Neuronal stem cell (in vitro differentiated cells): ENCODE measurements at regions not wholly inside any gene's neighbourhood (a gene's known extent, or its start where the extent isn't known, plus 50 kb on each side); places are given as distances from the start of the nearest gene placed in this dataset.
"Not testable (repeated sequence)": the region's sequence is repeated elsewhere in the genome, so short reads cannot be mapped to it uniquely, and the experiment has no call there.

Source experiments
- DNase-seq: peaks from one replicate; pipeline ENCODE4 v3.0.0-alpha.2; 2013; ENCODE audit warnings: low spot score
- H2AFZ ChIP-seq: one replicate; pipeline ENCODE4 v1.6.1; 2013; ENCODE audit warnings: mild to moderate bottlenecking, low read length, inconsistent platforms
- H2AK5ac ChIP-seq: 2 replicates; pipeline ENCODE4 v1.6.1; 2013; ENCODE audit warnings: low read depth, mild to moderate bottlenecking, inconsistent platforms, low read length, moderate library complexity, mixed read lengths
- H2BK120ac ChIP-seq: 2 replicates; pipeline ENCODE4 v1.6.1; 2013; ENCODE audit warnings: low read depth, mild to moderate bottlenecking, inconsistent platforms, low read length, moderate library complexity, mixed read lengths
- H2BK12ac ChIP-seq: one replicate; pipeline ENCODE4 v1.6.1; 2013; ENCODE audit warnings: low read length, inconsistent platforms
- H2BK15ac ChIP-seq: 2 replicates; pipeline ENCODE4 v1.6.1; 2013; ENCODE audit warnings: mild to moderate bottlenecking, low read length, inconsistent platforms, mixed read lengths
- H2BK5ac ChIP-seq: one replicate; pipeline ENCODE4 v1.6.1; 2013; ENCODE audit warnings: inconsistent platforms, mild to moderate bottlenecking, low read length, moderate library complexity
- H3K14ac ChIP-seq: one replicate; pipeline ENCODE4 v1.6.1; 2013; ENCODE audit warnings: low read length, inconsistent platforms
- H3K18ac ChIP-seq: 2 replicates; pipeline ENCODE4 v1.6.1; 2013; ENCODE audit warnings: low read length, inconsistent platforms
- H3K23ac ChIP-seq: 2 replicates; pipeline ENCODE4 v1.6.1; 2013; ENCODE audit warnings: low read depth, mild to moderate bottlenecking, mixed read lengths, low read length, inconsistent platforms; ENCODE audit not compliant: poor library complexity
- H3K27ac ChIP-seq: replicated peaks from 3 replicates; pipeline ENCODE4 v1.5.1; 2013; ENCODE audit warnings: low read length, inconsistent platforms
- H3K27me3 ChIP-seq, 3 experiments: 2 replicates each; pipeline ENCODE4 v1.6.1; 2013; ENCODE audit warnings: low read length in 3 of 3, mild to moderate bottlenecking in 2 of 3, inconsistent platforms in 1 of 3, low read depth in 1 of 3, mixed read lengths in 1 of 3, moderate library complexity in 1 of 3; ENCODE audit not compliant: control insufficient read depth in 3 of 3, insufficient read depth in 3 of 3
- H3K36me3 ChIP-seq, 2 donors: replicated peaks in 1 of 2; 2 replicates each; pipeline ENCODE4 v1.6.1; 2013; ENCODE audit warnings: low read length in 2 of 2; ENCODE audit not compliant: control insufficient read depth in 2 of 2, insufficient read depth in 2 of 2
- H3K4ac ChIP-seq: 2 replicates; pipeline ENCODE4 v1.6.1; 2013; ENCODE audit warnings: inconsistent platforms, mild to moderate bottlenecking, low read length, moderate library complexity
- H3K4me1 ChIP-seq, 2 donors: 1 replicate in 1 of 2; 2 replicates in 1 of 2; pipeline ENCODE4 v1.6.1; 2013; ENCODE audit warnings: low read length in 2 of 2, low read depth in 1 of 2; ENCODE audit not compliant: control insufficient read depth in 2 of 2, insufficient read depth in 1 of 2
- H3K4me2 ChIP-seq: one replicate; pipeline ENCODE4 v1.6.1; 2013; ENCODE audit warnings: mild to moderate bottlenecking, low read length, inconsistent platforms; ENCODE audit not compliant: insufficient read depth, poor library complexity, severe bottlenecking
- H3K4me3 ChIP-seq, 2 donors: 2 replicates each; pipeline ENCODE4 v1.5.1; 2013; ENCODE audit warnings: low read length in 2 of 2, mild to moderate bottlenecking in 2 of 2, inconsistent platforms in 1 of 2, moderate library complexity in 1 of 2
- H3K79me1 ChIP-seq: one replicate; pipeline ENCODE4 v1.6.1; 2013; ENCODE audit warnings: low read depth, mild to moderate bottlenecking, inconsistent platforms, low read length, moderate library complexity
- H3K9ac ChIP-seq: one replicate; pipeline ENCODE4 v1.6.1; 2013; ENCODE audit warnings: mild to moderate bottlenecking, low read depth, low read length, inconsistent platforms; ENCODE audit not compliant: poor library complexity
- H3K9me3 ChIP-seq, 2 donors: replicated peaks in 1 of 2; 2 replicates each; pipeline versions ENCODE3 to v1.6.1; 2013; ENCODE audit warnings: low read length in 2 of 2, mild to moderate bottlenecking in 2 of 2, inconsistent platforms in 1 of 2, low read depth in 1 of 2, mixed read lengths in 1 of 2, moderate library complexity in 1 of 2; ENCODE audit not compliant: control insufficient read depth in 2 of 2, insufficient read depth in 1 of 2
- H4K8ac ChIP-seq: one replicate; pipeline ENCODE4 v1.6.1; 2013; ENCODE audit warnings: low read depth, mild to moderate bottlenecking, inconsistent platforms, low read length, moderate library complexity
- H4K91ac ChIP-seq: one replicate; pipeline ENCODE4 v1.6.1; 2013; ENCODE audit warnings: low read length, low read depth, mild to moderate bottlenecking, inconsistent platforms; ENCODE audit not compliant: poor library complexity
- WGBS, 2 donors: extraction: QIAGEN DNeasy Blood & Tissue Kit; methylation state at CpG; one replicate each; pipeline ENCODE4 v1.1.7; 2013; ENCODE audit warnings: missing lambda C conversion rate in 2 of 2, mixed read lengths in 1 of 2; ENCODE audit not compliant: insufficient read length in 2 of 2, insufficient replicate concordance in 1 of 2; ENCODE audit errors: extremely low coverage in 2 of 2; 5-methylcytosine and 5-hydroxymethylcytosine counted together

GRCh38 chr9:41047792-41048191, 80.7 kb downstream of the FOXD4L6 start:
- not testable (repeated sequence) for H4K8ac ChIP-seq, H2BK5ac ChIP-seq, H3K4ac ChIP-seq, H4K91ac ChIP-seq, H3K27me3 ChIP-seq, H2BK15ac ChIP-seq, H3K9me3 ChIP-seq, H2AK5ac ChIP-seq, H2AFZ ChIP-seq, H3K36me3 ChIP-seq, DNase-seq, H3K9ac ChIP-seq, H3K23ac ChIP-seq, H3K18ac ChIP-seq, H3K27ac ChIP-seq, H3K14ac ChIP-seq, H2BK12ac ChIP-seq, H3K4me2 ChIP-seq, H3K79me1 ChIP-seq, H2BK120ac ChIP-seq, H3K4me1 ChIP-seq, H3K4me3 ChIP-seq

DNA sequence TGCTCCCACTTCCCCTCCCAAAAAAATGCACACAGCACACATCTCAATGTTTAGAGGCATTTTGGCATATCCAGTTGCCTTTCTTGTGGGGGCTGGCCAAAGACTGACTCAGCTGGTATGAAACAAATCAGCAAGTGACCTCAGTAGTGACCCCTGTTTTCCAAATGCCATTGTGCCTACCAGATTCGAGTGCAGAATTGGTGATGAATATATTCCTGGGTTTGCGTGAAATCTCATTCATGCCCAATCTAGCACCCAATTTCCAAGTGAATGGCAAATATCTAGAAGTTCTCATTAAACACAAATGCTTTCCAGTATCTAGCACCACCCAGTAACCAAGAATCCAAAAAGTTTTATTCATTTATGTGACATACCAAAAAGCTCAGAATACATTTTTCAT, 83.6 kb downstream of the FOXD4L6 start:
- no CpG with 5 or more reads among the region's 2 CpGs for WGBS, 2 donors
- not testable (repeated sequence) for DNase-seq, H3K9me3 ChIP-seq, H3K18ac ChIP-seq, H2BK15ac ChIP-seq, H3K23ac ChIP-seq, H3K79me1 ChIP-seq, H2AK5ac ChIP-seq, H3K27me3 ChIP-seq, H3K4me2 ChIP-seq, H3K4me3 ChIP-seq, H3K4ac ChIP-seq, H3K4me1 ChIP-seq, H4K8ac ChIP-seq, H3K27ac ChIP-seq, H2AFZ ChIP-seq, H2BK120ac ChIP-seq, H2BK5ac ChIP-seq, H3K36me3 ChIP-seq, H3K9ac ChIP-seq, H4K91ac ChIP-seq, H3K14ac ChIP-seq, H2BK12ac ChIP-seq

DNA sequence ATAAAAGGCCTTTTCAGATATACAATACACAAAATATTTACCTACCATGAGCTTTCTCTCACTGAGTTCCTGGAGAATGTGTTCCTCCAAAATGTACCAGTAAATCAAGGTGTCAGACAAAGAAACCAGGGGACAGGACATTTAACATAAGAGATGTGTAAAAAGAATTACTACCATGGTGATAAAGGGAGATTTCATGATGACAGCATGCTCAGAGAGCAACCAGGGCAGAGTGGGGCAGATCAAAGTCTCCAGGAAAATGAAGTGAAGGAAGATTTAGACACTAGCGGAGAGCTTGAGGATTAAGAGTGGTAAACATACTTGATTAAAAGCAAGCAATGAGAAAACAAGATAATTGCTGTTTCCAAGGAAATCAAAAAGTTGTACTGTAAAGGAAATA, 85.0 kb downstream of the FOXD4L6 start:
- H4K8ac ChIP-seq, H3K27ac ChIP-seq, H3K4me1 ChIP-seq, H2BK120ac ChIP-seq, H2AFZ ChIP-seq, H4K91ac ChIP-seq, H3K9ac ChIP-seq, H3K4ac ChIP-seq, H3K79me1 ChIP-seq, H3K36me3 ChIP-seq, H3K23ac ChIP-seq, H3K18ac ChIP-seq, H3K4me2 ChIP-seq, DNase-seq, H3K14ac ChIP-seq, H2BK5ac ChIP-seq, H3K27me3 ChIP-seq, H2BK15ac ChIP-seq, H2BK12ac ChIP-seq, H2AK5ac ChIP-seq, H3K4me3 ChIP-seq, H3K9me3 ChIP-seq: not testable (repeated sequence)
- WGBS, 2 donors, result no CpG with 5 or more reads among the region's 1 CpG

DNA sequence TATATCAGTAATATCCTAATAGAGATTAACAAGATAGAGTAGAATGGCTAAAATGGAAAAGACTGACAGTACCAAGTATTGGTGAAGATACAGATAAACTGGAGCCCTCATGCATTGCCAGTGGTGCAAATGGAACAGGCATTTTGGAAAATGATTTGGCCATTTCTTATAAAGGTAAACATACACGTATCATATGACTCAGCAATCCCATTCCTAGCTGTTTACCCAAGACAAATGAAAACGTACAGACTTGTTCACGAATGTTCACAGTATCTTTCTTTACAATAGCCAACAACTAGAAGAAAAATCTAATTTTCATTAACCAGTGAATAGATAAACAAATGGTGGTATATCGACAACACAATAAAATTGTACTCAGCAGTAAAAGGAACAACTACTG, 86.4 kb downstream of the FOXD4L6 start:
- not testable (repeated sequence) for H4K91ac ChIP-seq, H3K9me3 ChIP-seq, H3K14ac ChIP-seq, H3K36me3 ChIP-seq, H2AK5ac ChIP-seq, H3K4me1 ChIP-seq, H2BK15ac ChIP-seq, H2BK120ac ChIP-seq, H3K27me3 ChIP-seq, H3K18ac ChIP-seq, H2BK5ac ChIP-seq, H2AFZ ChIP-seq, H3K23ac ChIP-seq, H3K4me2 ChIP-seq, H3K9ac ChIP-seq, H2BK12ac ChIP-seq, H3K4me3 ChIP-seq, DNase-seq, H3K79me1 ChIP-seq, H4K8ac ChIP-seq, H3K4ac ChIP-seq, H3K27ac ChIP-seq
- WGBS, 2 donors, result no CpG with 5 or more reads among the region's 4 CpGs
